Panc1 (cell line): ENCODE measurements at regions not wholly inside any gene's neighbourhood (a gene's known extent, or its start where the extent isn't known, plus 50 kb on each side); places are given as distances from the start of the nearest gene placed in this dataset.

Source experiments
- POLR2AphosphoS5 ChIP-seq: IDR thresholded peaks from 2 replicates; pipeline ENCODE4 v1.6.1; 2012; ENCODE audit warnings: mild to moderate bottlenecking, low read depth, low read length, moderate library complexity
- SIN3A ChIP-seq: IDR thresholded peaks from 2 replicates; pipeline ENCODE4 v1.6.1; 2012; ENCODE audit warnings: low read depth, mild to moderate bottlenecking, low read length, moderate library complexity, borderline replicate concordance; ENCODE audit not compliant: insufficient read depth
- TCF7L2 ChIP-seq: IDR thresholded peaks from 2 replicates; pipeline ENCODE4 v1.6.1; 2011; ENCODE audit warnings: mild to moderate bottlenecking, low read depth, low read length, inconsistent platforms
- TF ChIP-seq, protein P1 (sequence below), 2 experiments: IDR thresholded peaks; 2 replicates each; pipeline ENCODE4 v1.6.1; 2011 to 2012; ENCODE audit warnings: low read depth in 2 of 2, control low read depth in 1 of 2, low read length in 1 of 2, mild to moderate bottlenecking in 1 of 2, moderate library complexity in 1 of 2; ENCODE audit not compliant: insufficient read depth in 1 of 2
- TF ChIP-seq, protein P2 (sequence below): fragments of 450-650 bp; IDR thresholded peaks from 2 replicates; pipeline ENCODE4 v1.5.1; 2017; ENCODE audit warnings: mild to moderate bottlenecking

DNA sequence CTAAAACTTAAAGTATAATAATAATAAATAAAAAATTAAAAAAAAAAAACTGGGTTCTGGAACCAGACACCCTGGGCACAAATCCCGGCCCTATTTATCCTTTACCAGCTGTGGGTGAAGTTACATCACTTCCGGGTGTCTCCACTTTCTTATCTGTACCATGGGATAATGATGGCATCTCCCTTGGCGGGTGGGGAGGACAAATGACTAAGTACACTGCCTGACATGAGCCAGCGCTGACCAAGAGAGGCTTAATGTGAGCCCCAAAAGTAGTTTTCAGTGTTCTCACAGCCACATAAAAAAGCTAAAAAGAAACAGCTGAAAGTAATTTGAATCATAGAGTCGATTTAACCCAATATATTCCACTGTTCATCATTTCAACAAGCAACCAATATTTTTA lies 424.9 kb downstream of the SOX9 start:
- no peak for TF ChIP-seq POLR2AphosphoS5
- TF ChIP-seq, protein P1, sequence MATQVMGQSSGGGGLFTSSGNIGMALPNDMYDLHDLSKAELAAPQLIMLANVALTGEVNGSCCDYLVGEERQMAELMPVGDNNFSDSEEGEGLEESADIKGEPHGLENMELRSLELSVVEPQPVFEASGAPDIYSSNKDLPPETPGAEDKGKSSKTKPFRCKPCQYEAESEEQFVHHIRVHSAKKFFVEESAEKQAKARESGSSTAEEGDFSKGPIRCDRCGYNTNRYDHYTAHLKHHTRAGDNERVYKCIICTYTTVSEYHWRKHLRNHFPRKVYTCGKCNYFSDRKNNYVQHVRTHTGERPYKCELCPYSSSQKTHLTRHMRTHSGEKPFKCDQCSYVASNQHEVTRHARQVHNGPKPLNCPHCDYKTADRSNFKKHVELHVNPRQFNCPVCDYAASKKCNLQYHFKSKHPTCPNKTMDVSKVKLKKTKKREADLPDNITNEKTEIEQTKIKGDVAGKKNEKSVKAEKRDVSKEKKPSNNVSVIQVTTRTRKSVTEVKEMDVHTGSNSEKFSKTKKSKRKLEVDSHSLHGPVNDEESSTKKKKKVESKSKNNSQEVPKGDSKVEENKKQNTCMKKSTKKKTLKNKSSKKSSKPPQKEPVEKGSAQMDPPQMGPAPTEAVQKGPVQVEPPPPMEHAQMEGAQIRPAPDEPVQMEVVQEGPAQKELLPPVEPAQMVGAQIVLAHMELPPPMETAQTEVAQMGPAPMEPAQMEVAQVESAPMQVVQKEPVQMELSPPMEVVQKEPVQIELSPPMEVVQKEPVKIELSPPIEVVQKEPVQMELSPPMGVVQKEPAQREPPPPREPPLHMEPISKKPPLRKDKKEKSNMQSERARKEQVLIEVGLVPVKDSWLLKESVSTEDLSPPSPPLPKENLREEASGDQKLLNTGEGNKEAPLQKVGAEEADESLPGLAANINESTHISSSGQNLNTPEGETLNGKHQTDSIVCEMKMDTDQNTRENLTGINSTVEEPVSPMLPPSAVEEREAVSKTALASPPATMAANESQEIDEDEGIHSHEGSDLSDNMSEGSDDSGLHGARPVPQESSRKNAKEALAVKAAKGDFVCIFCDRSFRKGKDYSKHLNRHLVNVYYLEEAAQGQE (IDR thresholded peaks at IDR 0.05; ENCODE audit: insufficient read depth in 1 of 2, low read depth in 2 of 2, low read length in 1 of 2): no peak
- TF ChIP-seq, protein P2, sequence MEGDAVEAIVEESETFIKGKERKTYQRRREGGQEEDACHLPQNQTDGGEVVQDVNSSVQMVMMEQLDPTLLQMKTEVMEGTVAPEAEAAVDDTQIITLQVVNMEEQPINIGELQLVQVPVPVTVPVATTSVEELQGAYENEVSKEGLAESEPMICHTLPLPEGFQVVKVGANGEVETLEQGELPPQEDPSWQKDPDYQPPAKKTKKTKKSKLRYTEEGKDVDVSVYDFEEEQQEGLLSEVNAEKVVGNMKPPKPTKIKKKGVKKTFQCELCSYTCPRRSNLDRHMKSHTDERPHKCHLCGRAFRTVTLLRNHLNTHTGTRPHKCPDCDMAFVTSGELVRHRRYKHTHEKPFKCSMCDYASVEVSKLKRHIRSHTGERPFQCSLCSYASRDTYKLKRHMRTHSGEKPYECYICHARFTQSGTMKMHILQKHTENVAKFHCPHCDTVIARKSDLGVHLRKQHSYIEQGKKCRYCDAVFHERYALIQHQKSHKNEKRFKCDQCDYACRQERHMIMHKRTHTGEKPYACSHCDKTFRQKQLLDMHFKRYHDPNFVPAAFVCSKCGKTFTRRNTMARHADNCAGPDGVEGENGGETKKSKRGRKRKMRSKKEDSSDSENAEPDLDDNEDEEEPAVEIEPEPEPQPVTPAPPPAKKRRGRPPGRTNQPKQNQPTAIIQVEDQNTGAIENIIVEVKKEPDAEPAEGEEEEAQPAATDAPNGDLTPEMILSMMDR: no peak
- no peak for TF ChIP-seq SIN3A
- no peak for TF ChIP-seq TCF7L2
